ENCODE measurements at regions not wholly inside any gene's neighbourhood (a gene's known extent, or its start where the extent isn't known, plus 50 kb on each side); places are given as distances from the start of the nearest gene placed in this dataset.

- no peak for DNase-seq
Measured at GRCh38 chr6:129911732-129912131, 50.6 kb upstream of the TMEM244 start.

Measured in CD4-positive, alpha-beta T cell treated with Interleukin-17A for 1 hour (primary cell).